Thyroid gland (tissue), 4 donors: ENCODE measurements at regions not wholly inside any gene's neighbourhood (a gene's known extent, or its start where the extent isn't known, plus 50 kb on each side); places are given as distances from the start of the nearest gene placed in this dataset.

Source experiments
- DNase-seq, 2 donors: peaks; one replicate each; pipeline ENCODE4 v3.0.0-alpha.2; 2019
- H3K27ac ChIP-seq, 3 donors: fragments of 200-600 bp; sonication (generic); 1 replicate in 2 of 3; 2 replicates in 1 of 3; pipeline ENCODE4 v1.5.1; 2016 to 2019; ENCODE audit warnings: mild to moderate bottlenecking in 1 of 3, moderate library complexity in 1 of 3
- H3K27me3 ChIP-seq: fragments of 200-600 bp; sonication (generic); one replicate; pipeline ENCODE4 v1.5.1; 2019
- H3K36me3 ChIP-seq, 2 donors: fragments of 200-600 bp; sonication (generic); one replicate each; pipeline ENCODE4 v1.5.1; 2016 to 2019
- H3K4me1 ChIP-seq, 2 donors: fragments of 200-600 bp; sonication (generic); one replicate each; pipeline ENCODE4 v1.5.1; 2017 to 2019
- H3K4me3 ChIP-seq, 3 donors: fragments of 200-600 bp; sonication (generic); replicated peaks in 1 of 3; 1 replicate in 2 of 3; 2 replicates in 1 of 3; pipeline ENCODE4 v1.5.1; 2016; ENCODE audit warnings: mild to moderate bottlenecking in 1 of 3
- H3K9me3 ChIP-seq: fragments of 200-600 bp; sonication (generic); one replicate; pipeline ENCODE4 v1.5.1; 2017
- CTCF ChIP-seq, 6 experiments: fragments of 200-600 bp in 3 of 6; fragments of 450-650 bp in 3 of 6; sonication (generic) in 3 of 6; IDR thresholded peaks; one replicate each; pipeline ENCODE4 v1.5.1; 2016 to 2019; ENCODE audit warnings: antibody characterized with exemption in 6 of 6, mild to moderate bottlenecking in 2 of 6, inconsistent platforms in 1 of 6, moderate library complexity in 1 of 6
- POLR2A ChIP-seq, 2 donors: fragments of 450-650 bp; IDR thresholded peaks; one replicate each; pipeline ENCODE4 v1.6.1; 2017; ENCODE audit warnings: antibody characterized with exemption in 2 of 2, mild to moderate bottlenecking in 2 of 2, moderate library complexity in 1 of 2
- WGBS, 2 donors: methylation state at CpG; one replicate each; pipeline ENCODE4 v1.1.5; 2017; 5-methylcytosine and 5-hydroxymethylcytosine counted together
- intact Hi-C: fragments of 100-400 bp; cut with DNase I; formaldehyde crosslinking; loops from one replicate; pipeline ENCODE4 v1.15.1; 2023

DNA sequence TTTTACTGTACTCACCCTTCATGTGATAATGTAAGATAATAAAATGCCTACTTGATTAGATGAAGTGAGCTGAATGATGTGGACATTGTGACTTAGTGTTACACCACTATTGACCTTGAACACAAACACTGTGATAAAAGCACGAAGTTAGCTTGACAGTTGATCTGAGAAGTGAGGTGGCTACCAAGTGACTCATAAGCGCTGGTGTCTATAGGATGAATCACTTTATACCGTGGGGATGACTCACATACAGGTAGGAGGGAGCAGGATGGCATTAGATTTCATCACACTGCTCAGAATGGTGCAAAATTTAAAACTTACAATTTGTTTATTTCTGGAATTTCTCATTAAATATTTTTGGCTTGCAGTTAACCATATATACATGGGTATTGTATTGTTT, 174.7 kb upstream of the CNTN3 start:
- WGBS, 2 donors, result 76 to 87% methylated on average over 3 of the region's 3 CpGs
- no peak overlapping the region for H3K4me3 ChIP-seq
- intact Hi-C loops, result no loop called here
- no peak for TF ChIP-seq POLR2A (IDR thresholded peaks at IDR 0.05)
- TF ChIP-seq CTCF (IDR thresholded peaks at IDR 0.05), result no peak
- no peaks in the 10 kb centered on the region for H3K9me3 ChIP-seq
- no peak overlapping the region for H3K27ac ChIP-seq
- no peak for DNase-seq
- H3K4me1 ChIP-seq, result no peaks in the 10 kb centered on the region
- H3K27me3 ChIP-seq, result no peaks in the 10 kb centered on the region
- no peaks in the 10 kb centered on the region for H3K36me3 ChIP-seq

GRCh38 chr3:74787011-74787410, 172.6 kb upstream of the CNTN3 start:
- DNase-seq, result no peak
- TF ChIP-seq POLR2A (IDR thresholded peaks at IDR 0.05) (no peak), CTCF (IDR thresholded peaks at IDR 0.05) (no peak)
- H3K4me1 ChIP-seq, result no peaks in the 10 kb centered on the region
- H3K27me3 ChIP-seq, result no peaks in the 10 kb centered on the region
- no peak overlapping the region for H3K27ac ChIP-seq
- no peaks in the 10 kb centered on the region for H3K9me3 ChIP-seq
- H3K4me3 ChIP-seq, result no peak overlapping the region
- intact Hi-C loops, result no loop called here
- no peaks in the 10 kb centered on the region for H3K36me3 ChIP-seq

GRCh38 chr3:74771401-74771800, 156.9 kb upstream of the CNTN3 start:
- intact Hi-C loops, result no loop called here
- no peak for DNase-seq
- H3K4me1 ChIP-seq, result no peaks in the 10 kb centered on the region
- TF ChIP-seq CTCF (IDR thresholded peaks at IDR 0.05), result no peak
- no peak for TF ChIP-seq POLR2A (IDR thresholded peaks at IDR 0.05)
- no peak overlapping the region for H3K27ac ChIP-seq
- WGBS, 2 donors, result 86 to 88% methylated on average over 2 of the region's 2 CpGs
- H3K9me3 ChIP-seq, result no peaks in the 10 kb centered on the region
- no peaks in the 10 kb centered on the region for H3K36me3 ChIP-seq
- H3K4me3 ChIP-seq, result no peak overlapping the region
- H3K27me3 ChIP-seq, result no peaks in the 10 kb centered on the region

- no peaks in the 10 kb centered on the region for H3K4me1 ChIP-seq
- no peaks in the 10 kb centered on the region for H3K36me3 ChIP-seq
- no peaks in the 10 kb centered on the region for H3K27me3 ChIP-seq
- intact Hi-C loops, result no loop called here
- no peaks in the 10 kb centered on the region for H3K9me3 ChIP-seq
- no peak for TF ChIP-seq CTCF (IDR thresholded peaks at IDR 0.05)
- no peak for TF ChIP-seq POLR2A (IDR thresholded peaks at IDR 0.05)
- H3K4me3 ChIP-seq, result no peak overlapping the region
- no peak overlapping the region for H3K27ac ChIP-seq
- DNase-seq, result no peak
- WGBS, 2 donors, result 60 to 61% methylated on average over 1 of the region's 1 CpG
Measured at GRCh38 chr3:74768010-74768409, 153.6 kb upstream of the CNTN3 start.

DNA sequence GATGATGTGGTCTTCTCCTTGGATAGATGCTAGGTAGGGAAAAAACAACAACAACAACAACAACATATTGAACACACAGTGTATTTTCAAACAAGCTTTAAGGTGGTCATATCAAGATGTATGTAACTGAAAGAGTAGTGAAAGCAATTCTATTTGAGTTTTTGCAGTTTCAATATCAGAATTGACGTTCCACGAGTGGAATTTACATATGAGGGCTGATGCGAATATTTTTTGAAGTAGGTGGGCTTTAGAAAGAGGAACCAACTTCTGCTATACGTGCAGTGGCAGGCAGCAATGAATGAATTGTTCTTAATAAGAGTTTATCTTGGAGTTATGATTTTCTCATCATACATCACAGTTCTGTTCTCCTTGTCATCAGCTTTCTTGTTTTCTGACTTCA, 151.9 kb upstream of the CNTN3 start:
- Histone ChIP-seq H3K9me3 (no peaks in the 10 kb centered on the region), H3K27me3 (no peaks in the 10 kb centered on the region), H3K27ac (no peak overlapping the region), H3K4me1 (no peaks in the 10 kb centered on the region), H3K4me3 (no peak overlapping the region), H3K36me3 (no peaks in the 10 kb centered on the region)
- DNase-seq, result no peak
- intact Hi-C loops, result no loop called here
- WGBS, 2 donors, result 79 to 81% methylated on average over 4 of the region's 4 CpGs
- TF ChIP-seq CTCF (IDR thresholded peaks at IDR 0.05), result no peak
- TF ChIP-seq POLR2A (IDR thresholded peaks at IDR 0.05), result no peak
